Neural cell (in vitro differentiated cells): ENCODE measurements at regions not wholly inside any gene's neighbourhood (a gene's known extent, or its start where the extent isn't known, plus 50 kb on each side); places are given as distances from the start of the nearest gene placed in this dataset.

Source experiments
- EP300 ChIP-seq: fragments of 450-650 bp; conservative IDR thresholded peaks from 2 replicates; pipeline ENCODE4 v1.6.1; 2014; ENCODE audit warnings: antibody characterized with exemption, mild to moderate bottlenecking, moderate library complexity; ENCODE audit not compliant: poor library complexity, severe bottlenecking
- EZH2 ChIP-seq: fragments of 200-600, 300-800 bp; shearing (Covaris generic), sonication (generic); IDR thresholded peaks from 2 replicates; pipeline ENCODE4 v1.6.1; 2014; ENCODE audit warnings: antibody characterized with exemption, low read length, borderline replicate concordance, mild to moderate bottlenecking; ENCODE audit not compliant: insufficient read depth, poor library complexity, severe bottlenecking
- MXI1 ChIP-seq: fragments of 450-650 bp; conservative IDR thresholded peaks from 2 replicates; pipeline ENCODE4 v1.6.1; 2014; ENCODE audit warnings: antibody characterized with exemption, mild to moderate bottlenecking; ENCODE audit not compliant: poor library complexity, severe bottlenecking
- POLR2AphosphoS5 ChIP-seq: IDR thresholded peaks from 2 replicates; pipeline ENCODE4 v1.6.1; 2012
- RAD21 ChIP-seq: fragments of 450-650 bp; conservative IDR thresholded peaks from 2 replicates; pipeline ENCODE4 v1.6.1; 2014; ENCODE audit warnings: antibody characterized with exemption, mild to moderate bottlenecking, moderate library complexity
- TAF1 ChIP-seq: IDR thresholded peaks from 2 replicates; pipeline ENCODE4 v1.6.1; 2012; ENCODE audit warnings: low read depth
- TF ChIP-seq, protein P1 (sequence below): fragments of 450-650 bp; IDR thresholded peaks from 2 replicates; pipeline ENCODE4 v1.5.1; 2014; ENCODE audit warnings: antibody characterized with exemption, mild to moderate bottlenecking, moderate library complexity; ENCODE audit not compliant: poor library complexity, severe bottlenecking
- TF ChIP-seq, protein P2 (sequence below): IDR thresholded peaks from 2 replicates; pipeline ENCODE4 v1.6.1; 2012; ENCODE audit warnings: borderline replicate concordance

DNA sequence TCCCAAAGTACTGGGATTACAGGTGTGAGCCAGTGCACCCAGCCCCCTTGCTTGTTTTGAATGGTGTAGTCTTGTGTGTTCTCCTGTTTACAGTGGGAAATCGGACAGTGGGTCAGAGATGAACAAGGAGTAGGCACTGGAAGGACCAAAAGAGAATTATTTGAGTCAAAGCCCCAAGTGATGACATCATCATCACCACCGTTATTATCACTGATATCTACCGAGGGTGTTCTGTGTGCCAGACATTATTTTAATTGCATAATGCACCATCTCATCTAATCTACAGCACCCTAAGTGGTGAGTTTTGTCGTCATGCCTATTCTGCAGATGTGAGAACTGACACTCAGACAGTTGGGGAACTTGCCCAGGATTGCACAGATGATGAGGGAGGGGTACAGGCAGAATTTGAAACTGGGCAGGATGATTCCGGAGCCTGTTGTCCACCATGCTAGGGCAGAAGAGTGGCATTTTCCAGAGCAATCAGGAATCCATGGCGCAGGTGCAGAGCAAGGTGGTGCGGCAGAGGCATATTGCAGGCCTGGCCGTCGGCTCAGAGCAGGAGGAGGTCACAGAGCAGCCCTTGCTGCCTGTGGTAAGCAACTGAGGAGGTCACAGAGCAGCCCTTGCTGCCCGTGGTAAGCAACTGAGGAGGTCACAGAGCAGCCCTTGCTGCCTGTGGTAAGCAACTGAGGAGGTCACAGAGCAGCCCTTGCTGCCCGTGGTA, 137.0 kb upstream of the HDAC4 start:
- TF ChIP-seq MXI1 (no peak), POLR2AphosphoS5 (no peak), RAD21 (no peak), EP300 (no peak), EZH2 (no peak), TAF1 (no peak)
- TF ChIP-seq, protein P1, sequence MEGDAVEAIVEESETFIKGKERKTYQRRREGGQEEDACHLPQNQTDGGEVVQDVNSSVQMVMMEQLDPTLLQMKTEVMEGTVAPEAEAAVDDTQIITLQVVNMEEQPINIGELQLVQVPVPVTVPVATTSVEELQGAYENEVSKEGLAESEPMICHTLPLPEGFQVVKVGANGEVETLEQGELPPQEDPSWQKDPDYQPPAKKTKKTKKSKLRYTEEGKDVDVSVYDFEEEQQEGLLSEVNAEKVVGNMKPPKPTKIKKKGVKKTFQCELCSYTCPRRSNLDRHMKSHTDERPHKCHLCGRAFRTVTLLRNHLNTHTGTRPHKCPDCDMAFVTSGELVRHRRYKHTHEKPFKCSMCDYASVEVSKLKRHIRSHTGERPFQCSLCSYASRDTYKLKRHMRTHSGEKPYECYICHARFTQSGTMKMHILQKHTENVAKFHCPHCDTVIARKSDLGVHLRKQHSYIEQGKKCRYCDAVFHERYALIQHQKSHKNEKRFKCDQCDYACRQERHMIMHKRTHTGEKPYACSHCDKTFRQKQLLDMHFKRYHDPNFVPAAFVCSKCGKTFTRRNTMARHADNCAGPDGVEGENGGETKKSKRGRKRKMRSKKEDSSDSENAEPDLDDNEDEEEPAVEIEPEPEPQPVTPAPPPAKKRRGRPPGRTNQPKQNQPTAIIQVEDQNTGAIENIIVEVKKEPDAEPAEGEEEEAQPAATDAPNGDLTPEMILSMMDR, result no peak
- TF ChIP-seq, protein P2, sequence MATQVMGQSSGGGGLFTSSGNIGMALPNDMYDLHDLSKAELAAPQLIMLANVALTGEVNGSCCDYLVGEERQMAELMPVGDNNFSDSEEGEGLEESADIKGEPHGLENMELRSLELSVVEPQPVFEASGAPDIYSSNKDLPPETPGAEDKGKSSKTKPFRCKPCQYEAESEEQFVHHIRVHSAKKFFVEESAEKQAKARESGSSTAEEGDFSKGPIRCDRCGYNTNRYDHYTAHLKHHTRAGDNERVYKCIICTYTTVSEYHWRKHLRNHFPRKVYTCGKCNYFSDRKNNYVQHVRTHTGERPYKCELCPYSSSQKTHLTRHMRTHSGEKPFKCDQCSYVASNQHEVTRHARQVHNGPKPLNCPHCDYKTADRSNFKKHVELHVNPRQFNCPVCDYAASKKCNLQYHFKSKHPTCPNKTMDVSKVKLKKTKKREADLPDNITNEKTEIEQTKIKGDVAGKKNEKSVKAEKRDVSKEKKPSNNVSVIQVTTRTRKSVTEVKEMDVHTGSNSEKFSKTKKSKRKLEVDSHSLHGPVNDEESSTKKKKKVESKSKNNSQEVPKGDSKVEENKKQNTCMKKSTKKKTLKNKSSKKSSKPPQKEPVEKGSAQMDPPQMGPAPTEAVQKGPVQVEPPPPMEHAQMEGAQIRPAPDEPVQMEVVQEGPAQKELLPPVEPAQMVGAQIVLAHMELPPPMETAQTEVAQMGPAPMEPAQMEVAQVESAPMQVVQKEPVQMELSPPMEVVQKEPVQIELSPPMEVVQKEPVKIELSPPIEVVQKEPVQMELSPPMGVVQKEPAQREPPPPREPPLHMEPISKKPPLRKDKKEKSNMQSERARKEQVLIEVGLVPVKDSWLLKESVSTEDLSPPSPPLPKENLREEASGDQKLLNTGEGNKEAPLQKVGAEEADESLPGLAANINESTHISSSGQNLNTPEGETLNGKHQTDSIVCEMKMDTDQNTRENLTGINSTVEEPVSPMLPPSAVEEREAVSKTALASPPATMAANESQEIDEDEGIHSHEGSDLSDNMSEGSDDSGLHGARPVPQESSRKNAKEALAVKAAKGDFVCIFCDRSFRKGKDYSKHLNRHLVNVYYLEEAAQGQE, result no peak
